ENCODE measurements at regions not wholly inside any gene's neighbourhood (a gene's known extent, or its start where the extent isn't known, plus 50 kb on each side); places are given as distances from the start of the nearest gene placed in this dataset.

GRCh38 chr13:42728507-42729180, 52.7 kb upstream of the FAM216B start:
- no peak overlapping the region for H3K27ac ChIP-seq
- ATAC-seq = no peak

GRCh38 chr13:42729857-42730402, 51.5 kb upstream of the FAM216B start:
- no peak overlapping the region for H3K27ac ChIP-seq
- no peak for ATAC-seq
- no peaks in the 10 kb centered on the region for H3K4me1 ChIP-seq
- no peaks in the 10 kb centered on the region for H3K27me3 ChIP-seq
- no peaks in the 10 kb centered on the region for H3K36me3 ChIP-seq
- no peak overlapping the region for H3K4me3 ChIP-seq
- TF ChIP-seq POLR2AphosphoS5 (IDR thresholded peaks at IDR 0.05) = no peak
- no peak for TF ChIP-seq CTCF (IDR thresholded peaks at IDR 0.05)
- TF ChIP-seq EP300 (IDR thresholded peaks at IDR 0.05) = no peak
- no peak for TF ChIP-seq POLR2A (IDR thresholded peaks at IDR 0.05)
- WGBS, 2 donors (ENCODE audit: low coverage in 1 of 2) = 100% methylated on average over 1 of the region's 1 CpG; no CpG with 5 or more reads in 1 of the 2 donors
- peaks cover 0 to 9% (median 0%) of the 10 kb centered on the region in 3 donors for H3K9me3 ChIP-seq

More at GRCh38 chr13:42728507-42729180, 52.7 kb upstream of the FAM216B start:
- Histone ChIP-seq H3K36me3 (no peaks in the 10 kb centered on the region), H3K4me1 (no peaks in the 10 kb centered on the region), H3K4me3 (no peak overlapping the region), H3K27me3 (no peaks in the 10 kb centered on the region), H3K9me3 (peaks cover 0 to 9% (median 0%) of the 10 kb centered on the region in 3 donors)
- TF ChIP-seq POLR2A (IDR thresholded peaks at IDR 0.05) = no peak
- no peak for TF ChIP-seq CTCF (IDR thresholded peaks at IDR 0.05)
- no peak for TF ChIP-seq POLR2AphosphoS5 (IDR thresholded peaks at IDR 0.05)
- no peak for TF ChIP-seq EP300 (IDR thresholded peaks at IDR 0.05)
- 68 to 80% methylated on average over 4 to 8 of the region's 8 CpGs for WGBS, 2 donors (ENCODE audit: low coverage in 1 of 2)
